ENCODE measurements at regions not wholly inside any gene's neighbourhood (a gene's known extent, or its start where the extent isn't known, plus 50 kb on each side); places are given as distances from the start of the nearest gene placed in this dataset.
"Not testable (repeated sequence)": the region's sequence is repeated elsewhere in the genome, so short reads cannot be mapped to it uniquely, and the experiment has no call there.

GRCh38 chr17:20843799-20844553, 198.8 kb downstream of the USP22 start:
- DNase-seq = not testable (repeated sequence)

- DNase-seq = not testable (repeated sequence)
These were observed 193.9 kb downstream of the USP22 start for GRCh38 chr17:20848869-20849443.

- DNase-seq = not testable (repeated sequence)
These were observed 191.1 kb downstream of the USP22 start for GRCh38 chr17:20851591-20852238.

GRCh38 chr17:20852239-20852989, 190.4 kb downstream of the USP22 start:
- DNase-seq = peak; percentile 14

GRCh38 chr17:20852990-20853370, 189.8 kb downstream of the USP22 start:
- DNase-seq = no peak

- DNase-seq = not testable (repeated sequence)
These were observed 186.8 kb downstream of the USP22 start for GRCh38 chr17:20855910-20856470.

DNA sequence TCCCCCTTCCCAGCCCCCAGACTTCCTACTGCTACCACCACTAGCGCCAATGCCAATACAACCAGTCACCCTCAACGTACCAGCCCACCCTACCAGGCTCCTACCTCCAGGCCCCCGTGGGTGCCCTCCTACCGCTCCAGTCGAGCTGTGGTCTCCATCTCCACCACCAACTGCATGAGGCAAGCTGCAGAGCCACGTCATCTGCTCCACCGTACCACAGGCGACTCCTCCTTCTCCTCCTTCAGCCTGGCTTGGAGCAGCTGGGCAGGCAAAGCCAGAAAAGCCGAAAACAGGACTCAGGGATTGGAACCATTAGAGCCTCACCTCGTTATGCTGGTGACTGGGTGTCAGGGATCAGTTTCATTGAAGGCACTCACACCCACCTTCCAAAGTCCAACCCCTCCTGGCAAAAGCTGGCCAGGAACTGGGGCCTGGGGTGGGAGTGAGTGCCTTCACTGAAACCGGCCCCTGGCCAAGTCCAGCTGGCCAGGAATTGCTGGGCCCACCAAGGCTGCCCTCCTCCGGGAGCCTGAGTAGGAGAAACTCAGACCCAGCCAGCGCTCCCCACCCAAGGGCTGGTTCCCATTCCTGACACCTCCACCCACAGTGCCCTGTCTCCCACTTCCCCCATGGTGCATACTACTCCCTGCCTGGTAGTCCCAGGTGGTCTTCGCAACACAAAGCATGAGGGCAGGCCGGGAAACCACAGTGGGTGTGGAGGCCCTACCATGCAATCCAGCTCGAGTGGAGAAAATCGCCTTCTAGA, 176.2 kb downstream of the USP22 start:
- DNase-seq = not testable (repeated sequence)

GRCh38 chr17:20867436-20867937, 175.3 kb downstream of the USP22 start:
- DNase-seq = not testable (repeated sequence)

DNA sequence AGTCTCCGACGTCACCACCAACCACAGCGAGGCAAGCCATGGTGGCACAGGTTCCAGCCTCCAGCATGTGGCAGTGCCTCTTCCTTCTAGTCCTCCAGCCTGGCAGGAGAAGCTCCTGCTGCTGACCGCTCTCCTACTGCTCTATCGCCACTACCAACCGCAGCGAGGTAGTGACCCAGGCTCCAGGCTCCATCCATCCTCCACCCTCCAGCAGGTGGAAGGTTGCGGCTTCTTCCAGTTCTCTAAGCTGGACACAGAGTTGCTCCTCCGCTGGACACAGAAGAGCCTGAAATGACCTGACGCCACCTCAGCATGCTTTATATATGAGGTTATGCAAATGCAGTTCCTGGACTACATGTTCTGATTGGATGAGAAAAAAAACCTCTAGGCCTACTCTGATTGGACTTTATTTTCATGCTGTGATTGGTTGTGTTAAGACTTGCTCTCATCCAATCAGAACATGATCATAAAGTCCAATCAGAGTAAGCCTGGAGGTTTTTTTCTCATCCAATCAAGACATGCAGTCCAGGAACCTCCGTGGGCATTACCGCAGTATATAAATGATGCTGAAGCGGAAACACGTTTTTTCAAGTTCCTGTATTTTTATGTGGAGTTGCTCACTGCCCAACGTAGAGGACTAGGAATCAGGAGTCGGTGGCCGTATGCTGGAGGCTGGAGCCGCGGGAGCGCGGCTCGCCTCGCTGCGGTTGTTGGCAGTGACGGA, 174.7 kb downstream of the USP22 start:
- not testable (repeated sequence) for DNase-seq

DNA sequence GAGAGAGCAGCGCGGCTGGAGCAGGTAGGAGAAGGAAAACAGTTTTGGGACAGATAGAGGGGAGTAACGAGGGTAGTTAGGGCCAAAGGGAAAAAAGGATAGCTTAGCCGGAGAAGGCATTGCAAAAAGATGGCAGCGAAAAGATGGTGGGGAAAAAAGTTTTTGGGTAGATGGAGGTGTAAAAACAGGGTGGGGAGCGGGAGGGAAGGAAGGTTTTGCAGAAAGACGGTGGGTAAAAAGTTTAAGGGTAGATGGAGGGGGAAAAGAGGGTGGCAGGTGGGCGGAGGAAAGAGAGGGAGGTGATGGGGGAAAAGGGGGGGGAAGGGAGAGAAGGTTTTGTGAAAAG, 174.2 kb downstream of the USP22 start:
- DNase-seq = not testable (repeated sequence)

DNA sequence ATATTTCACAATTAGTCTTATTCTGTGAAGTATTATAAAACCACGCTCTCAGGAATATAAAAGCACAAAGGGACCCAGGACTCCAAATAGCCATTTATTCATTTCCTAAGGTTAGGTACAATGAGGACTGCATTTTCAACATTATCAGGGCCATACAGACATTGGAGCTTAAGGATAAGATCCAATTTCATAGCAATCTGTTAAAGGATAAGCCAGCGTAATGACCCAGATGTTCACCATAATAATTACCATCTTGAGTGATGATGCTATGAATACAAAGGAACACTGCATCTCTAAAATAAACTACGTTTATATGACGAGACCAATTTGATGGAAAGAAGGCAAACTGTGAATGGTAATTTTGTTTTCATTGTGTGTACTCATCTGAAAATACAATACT, 169.6 kb downstream of the USP22 start:
- not testable (repeated sequence) for DNase-seq

DNA sequence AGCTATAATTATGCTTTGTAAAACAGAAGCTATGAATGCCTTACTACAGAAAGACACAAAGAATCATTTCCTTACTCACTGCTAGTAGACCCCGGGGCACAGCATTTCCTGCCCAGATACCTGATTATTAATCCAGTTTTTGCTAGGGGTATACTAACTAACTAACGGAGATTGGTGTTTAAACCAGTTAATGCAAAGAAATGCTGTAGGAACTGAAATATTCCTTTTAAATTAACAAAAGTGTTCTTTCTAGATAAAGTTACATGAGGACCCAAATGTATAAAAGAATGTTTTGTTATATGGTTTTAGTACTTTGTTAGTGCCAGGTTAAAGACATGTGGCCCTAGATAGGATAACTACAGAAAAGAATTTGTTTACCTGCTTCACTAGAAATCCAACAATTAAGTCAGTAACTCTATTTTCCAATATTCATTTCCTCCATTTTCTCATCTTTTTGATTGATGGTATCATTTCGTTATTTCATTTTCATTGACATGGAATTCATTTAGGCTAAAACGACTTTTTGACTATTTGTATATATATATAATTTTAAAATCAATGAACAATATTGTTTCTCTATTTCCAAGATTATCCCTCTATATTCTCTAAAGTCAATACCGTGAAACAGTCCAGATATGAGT, 169.0 kb downstream of the USP22 start:
- not testable (repeated sequence) for DNase-seq

GRCh38 chr17:20877384-20877783, 165.4 kb downstream of the USP22 start:
- not testable (repeated sequence) for DNase-seq

- no peak for DNase-seq
These were observed 152.5 kb downstream of the USP22 start for GRCh38 chr17:20890338-20890737.

DNA sequence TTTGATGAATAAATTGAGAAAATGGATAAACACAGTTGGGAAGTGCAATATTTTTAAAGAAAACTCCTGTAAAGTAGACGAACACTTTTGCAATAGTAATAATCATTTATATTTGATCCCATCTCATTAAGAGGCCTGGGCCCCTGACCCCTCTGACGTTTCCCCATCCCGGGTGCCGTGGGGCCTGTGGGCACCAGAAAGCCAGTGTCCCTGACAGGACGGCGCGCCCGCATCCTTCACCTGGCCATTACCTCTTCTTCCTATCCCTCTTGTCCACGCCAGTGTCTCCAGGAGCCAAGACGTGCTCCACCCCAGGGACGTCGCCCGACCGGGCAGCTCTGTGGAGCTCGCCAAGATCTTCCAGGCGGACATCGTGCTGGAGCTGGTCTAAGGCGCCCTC, 147.4 kb downstream of the USP22 start:
- not testable (repeated sequence) for DNase-seq

GRCh38 chr17:20896153-20896649, 146.6 kb downstream of the USP22 start:
- DNase-seq = no peak

DNA sequence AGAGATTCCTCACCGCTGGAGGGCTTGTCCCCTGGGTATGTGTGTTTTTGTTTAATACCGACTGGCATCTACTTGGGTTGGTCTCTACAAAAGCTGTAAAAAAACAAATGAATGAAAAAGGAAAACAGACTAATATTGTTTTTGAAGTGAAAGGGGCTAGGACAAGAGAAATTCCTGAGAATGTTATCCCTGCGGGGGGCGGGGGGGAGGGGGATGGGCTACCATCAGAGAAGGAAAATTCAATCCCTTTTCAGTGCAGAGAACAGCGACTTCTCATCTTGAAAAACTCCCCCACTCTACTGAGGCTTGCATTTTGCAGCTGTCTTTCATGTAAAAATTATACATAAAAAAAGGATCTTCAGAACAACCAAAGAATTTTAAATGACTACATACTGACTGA, 144.1 kb downstream of the USP22 start:
- DNase-seq = not testable (repeated sequence)

- DNase-seq = not testable (repeated sequence)
These were observed 140.3 kb downstream of the USP22 start for GRCh38 chr17:20902496-20902895.

DNA sequence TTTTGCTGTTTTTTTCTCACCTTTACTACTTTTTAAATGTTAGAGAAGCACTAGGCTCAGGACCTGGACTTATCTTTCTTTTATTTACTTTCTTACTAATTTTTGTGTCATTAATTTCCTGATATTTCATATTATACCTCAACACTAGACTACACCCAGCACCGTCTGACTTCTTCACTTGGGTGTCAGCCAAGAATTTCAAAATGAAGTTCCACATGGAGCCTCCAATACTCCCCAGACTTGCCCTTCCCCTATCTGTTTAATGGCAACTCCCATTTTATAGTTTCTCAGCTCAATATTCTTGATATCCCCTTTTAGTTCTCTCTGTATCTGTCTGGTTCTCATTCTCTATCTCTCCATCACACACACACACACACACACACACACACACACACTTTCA, 139.3 kb downstream of the USP22 start:
- DNase-seq = not testable (repeated sequence)
